ENCODE measurements at regions not wholly inside any gene's neighbourhood (a gene's known extent, or its start where the extent isn't known, plus 50 kb on each side); places are given as distances from the start of the nearest gene placed in this dataset.

- no peak for TF ChIP-seq POLR2A (IDR thresholded peaks at IDR 0.05)
- TF ChIP-seq, protein P1, sequence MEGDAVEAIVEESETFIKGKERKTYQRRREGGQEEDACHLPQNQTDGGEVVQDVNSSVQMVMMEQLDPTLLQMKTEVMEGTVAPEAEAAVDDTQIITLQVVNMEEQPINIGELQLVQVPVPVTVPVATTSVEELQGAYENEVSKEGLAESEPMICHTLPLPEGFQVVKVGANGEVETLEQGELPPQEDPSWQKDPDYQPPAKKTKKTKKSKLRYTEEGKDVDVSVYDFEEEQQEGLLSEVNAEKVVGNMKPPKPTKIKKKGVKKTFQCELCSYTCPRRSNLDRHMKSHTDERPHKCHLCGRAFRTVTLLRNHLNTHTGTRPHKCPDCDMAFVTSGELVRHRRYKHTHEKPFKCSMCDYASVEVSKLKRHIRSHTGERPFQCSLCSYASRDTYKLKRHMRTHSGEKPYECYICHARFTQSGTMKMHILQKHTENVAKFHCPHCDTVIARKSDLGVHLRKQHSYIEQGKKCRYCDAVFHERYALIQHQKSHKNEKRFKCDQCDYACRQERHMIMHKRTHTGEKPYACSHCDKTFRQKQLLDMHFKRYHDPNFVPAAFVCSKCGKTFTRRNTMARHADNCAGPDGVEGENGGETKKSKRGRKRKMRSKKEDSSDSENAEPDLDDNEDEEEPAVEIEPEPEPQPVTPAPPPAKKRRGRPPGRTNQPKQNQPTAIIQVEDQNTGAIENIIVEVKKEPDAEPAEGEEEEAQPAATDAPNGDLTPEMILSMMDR (IDR thresholded peaks at IDR 0.05), result no peak
Observed at GRCh38 chr12:89960011-89960507, 251.4 kb upstream of the ATP2B1 start.

All from heart left ventricle (tissue), 13 donors.